NCI-H748 (cell line): ENCODE measurements at regions not wholly inside any gene's neighbourhood (a gene's known extent, or its start where the extent isn't known, plus 50 kb on each side); places are given as distances from the start of the nearest gene placed in this dataset.

Experiments
- DNase-seq: peaks from one replicate; lab custom pipeline; 2025; ENCODE audit not compliant: unreplicated experiment; lab: John Stamatoyannopoulos, UW

- no peak for DNase-seq
These were observed 653.2 kb downstream of the DCDC2C start for GRCh38 chr2:4356541-4356940.

- DNase-seq, result no peak
These were observed 653.7 kb downstream of the DCDC2C start for GRCh38 chr2:4357121-4357520.

GRCh38 chr2:4358837-4359236, 655.5 kb downstream of the DCDC2C start:
- peak; percentile 96 for DNase-seq

- no peak for DNase-seq
These were observed 665.5 kb downstream of the DCDC2C start for GRCh38 chr2:4368907-4369306.

GRCh38 chr2:4369826-4370419, 666.5 kb downstream of the DCDC2C start:
- no peak for DNase-seq

GRCh38 chr2:4370422-4371090, 667.2 kb downstream of the DCDC2C start:
- DNase-seq, result no peak

GRCh38 chr2:4381049-4381448, 677.7 kb downstream of the DCDC2C start:
- no peak for DNase-seq

- peak; percentile 53 for DNase-seq
These were observed 678.4 kb downstream of the DCDC2C start for GRCh38 chr2:4381773-4382172.

- DNase-seq, result no peak
These were observed 687.6 kb downstream of the DCDC2C start for GRCh38 chr2:4391013-4391412.

GRCh38 chr2:4404363-4404762, 701.0 kb downstream of the DCDC2C start:
- DNase-seq, result no peak

- no peak for DNase-seq
These were observed 704.9 kb downstream of the DCDC2C start for GRCh38 chr2:4408321-4408720.

GRCh38 chr2:4412637-4413187, 709.3 kb downstream of the DCDC2C start:
- DNase-seq, result no peak

- no peak for DNase-seq
These were observed 711.8 kb downstream of the DCDC2C start for GRCh38 chr2:4415171-4415570.

GRCh38 chr2:4415810-4416413, 712.5 kb downstream of the DCDC2C start:
- DNase-seq, result no peak

GRCh38 chr2:4416431-4416830, 713.1 kb downstream of the DCDC2C start:
- no peak for DNase-seq

GRCh38 chr2:4417771-4418170, 714.4 kb downstream of the DCDC2C start:
- no peak for DNase-seq

- DNase-seq, result no peak
These were observed 716.7 kb downstream of the DCDC2C start for GRCh38 chr2:4420032-4420431.

GRCh38 chr2:4424153-4424552, 720.8 kb downstream of the DCDC2C start:
- peak; percentile 72 for DNase-seq

- DNase-seq, result peak; percentile 97
These were observed 723.7 kb downstream of the DCDC2C start for GRCh38 chr2:4427083-4427482.

- peak; percentile 61 for DNase-seq
These were observed 742.4 kb downstream of the DCDC2C start for GRCh38 chr2:4445821-4446220.

GRCh38 chr2:4454907-4455306, 751.5 kb downstream of the DCDC2C start:
- DNase-seq, result no peak

- no peak for DNase-seq
These were observed 752.2 kb downstream of the DCDC2C start for GRCh38 chr2:4455486-4456155.
